Ishikawa (cell line): ENCODE measurements at regions not wholly inside any gene's neighbourhood (a gene's known extent, or its start where the extent isn't known, plus 50 kb on each side); places are given as distances from the start of the nearest gene placed in this dataset.

Experiments used
- CEBPB ChIP-seq: IDR thresholded peaks from 2 replicates; pipeline ENCODE4 v1.6.1; 2012
- CREB1 ChIP-seq: IDR thresholded peaks from 2 replicates; pipeline ENCODE4 v1.6.1; 2012; ENCODE audit warnings: low read depth
- EGR1 ChIP-seq: IDR thresholded peaks from 2 replicates; pipeline ENCODE4 v1.6.1; 2012
- EP300 ChIP-seq: IDR thresholded peaks from 2 replicates; pipeline ENCODE4 v1.6.1; 2012; ENCODE audit warnings: borderline replicate concordance
- FOXM1 ChIP-seq: IDR thresholded peaks from 2 replicates; pipeline ENCODE4 v1.6.1; 2012; ENCODE audit warnings: low read depth, borderline replicate concordance
- NFIC ChIP-seq: IDR thresholded peaks from 2 replicates; pipeline ENCODE4 v1.6.1; 2012
- RAD21 ChIP-seq: IDR thresholded peaks from 2 replicates; pipeline ENCODE4 v1.6.1; 2012; ENCODE audit warnings: low read depth
- TAF1 ChIP-seq: IDR thresholded peaks from 2 replicates; pipeline ENCODE4 v1.6.1; 2012; ENCODE audit warnings: low read depth, mild to moderate bottlenecking
- TCF12 ChIP-seq: IDR thresholded peaks from 2 replicates; pipeline ENCODE4 v1.6.1; 2012; ENCODE audit warnings: low read depth
- TEAD4 ChIP-seq: IDR thresholded peaks from 2 replicates; pipeline ENCODE4 v1.6.1; 2012
- YY1 ChIP-seq: IDR thresholded peaks from 2 replicates; pipeline ENCODE4 v1.6.1; 2012; ENCODE audit warnings: low read depth
- ZBTB7A ChIP-seq: IDR thresholded peaks from 2 replicates; pipeline ENCODE4 v1.6.1; 2012; ENCODE audit warnings: low read depth
- TF ChIP-seq, protein P1 (sequence below): IDR thresholded peaks from 2 replicates; pipeline ENCODE4 v1.6.1; 2012
- TF ChIP-seq, protein P2 (sequence below): IDR thresholded peaks from 2 replicates; pipeline ENCODE4 v1.6.1; 2012; ENCODE audit warnings: low read depth, mild to moderate bottlenecking
- TF ChIP-seq, protein P3 (sequence below): IDR thresholded peaks from 2 replicates; pipeline ENCODE4 v1.6.1; 2012

DNA sequence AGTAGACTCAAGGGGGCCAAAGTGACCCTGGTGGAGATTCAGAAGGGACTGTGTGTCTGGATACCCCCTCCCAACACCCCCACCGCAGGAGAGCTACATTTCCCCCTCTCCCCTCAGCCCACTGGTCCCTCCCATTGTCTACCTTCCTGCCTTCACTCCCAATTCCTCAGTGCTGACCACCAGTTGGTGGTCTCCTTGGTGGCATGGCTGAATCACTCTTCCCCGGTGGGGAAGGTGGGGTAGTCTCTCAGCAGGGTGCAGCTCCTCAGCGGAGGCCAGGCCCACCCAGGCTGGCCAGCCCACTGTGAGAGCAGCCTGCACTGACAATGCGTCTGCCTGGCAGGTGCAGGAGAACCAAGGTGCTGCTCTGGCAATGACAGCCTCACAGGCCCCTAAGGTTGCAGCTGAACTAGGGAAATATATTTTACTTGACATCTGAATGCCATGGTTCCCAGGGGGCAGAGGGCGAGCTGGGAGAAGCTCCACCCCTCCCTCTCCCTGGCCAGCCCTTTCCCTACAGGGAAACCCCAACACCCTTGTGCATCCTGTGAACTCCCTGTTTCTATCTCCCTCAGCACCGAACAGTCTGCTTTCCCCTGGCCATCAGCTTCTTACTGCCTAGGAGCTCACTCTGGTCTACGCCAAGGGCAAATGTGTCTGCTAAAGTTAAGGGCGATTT, 62.6 kb upstream of the PAX8 start:
- no peak for TF ChIP-seq TEAD4
- TF ChIP-seq, protein P1, sequence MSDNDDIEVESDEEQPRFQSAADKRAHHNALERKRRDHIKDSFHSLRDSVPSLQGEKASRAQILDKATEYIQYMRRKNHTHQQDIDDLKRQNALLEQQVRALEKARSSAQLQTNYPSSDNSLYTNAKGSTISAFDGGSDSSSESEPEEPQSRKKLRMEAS, result no peak
- TF ChIP-seq NFIC, result no peak
- TF ChIP-seq FOXM1, result no peak
- TF ChIP-seq, protein P2, sequence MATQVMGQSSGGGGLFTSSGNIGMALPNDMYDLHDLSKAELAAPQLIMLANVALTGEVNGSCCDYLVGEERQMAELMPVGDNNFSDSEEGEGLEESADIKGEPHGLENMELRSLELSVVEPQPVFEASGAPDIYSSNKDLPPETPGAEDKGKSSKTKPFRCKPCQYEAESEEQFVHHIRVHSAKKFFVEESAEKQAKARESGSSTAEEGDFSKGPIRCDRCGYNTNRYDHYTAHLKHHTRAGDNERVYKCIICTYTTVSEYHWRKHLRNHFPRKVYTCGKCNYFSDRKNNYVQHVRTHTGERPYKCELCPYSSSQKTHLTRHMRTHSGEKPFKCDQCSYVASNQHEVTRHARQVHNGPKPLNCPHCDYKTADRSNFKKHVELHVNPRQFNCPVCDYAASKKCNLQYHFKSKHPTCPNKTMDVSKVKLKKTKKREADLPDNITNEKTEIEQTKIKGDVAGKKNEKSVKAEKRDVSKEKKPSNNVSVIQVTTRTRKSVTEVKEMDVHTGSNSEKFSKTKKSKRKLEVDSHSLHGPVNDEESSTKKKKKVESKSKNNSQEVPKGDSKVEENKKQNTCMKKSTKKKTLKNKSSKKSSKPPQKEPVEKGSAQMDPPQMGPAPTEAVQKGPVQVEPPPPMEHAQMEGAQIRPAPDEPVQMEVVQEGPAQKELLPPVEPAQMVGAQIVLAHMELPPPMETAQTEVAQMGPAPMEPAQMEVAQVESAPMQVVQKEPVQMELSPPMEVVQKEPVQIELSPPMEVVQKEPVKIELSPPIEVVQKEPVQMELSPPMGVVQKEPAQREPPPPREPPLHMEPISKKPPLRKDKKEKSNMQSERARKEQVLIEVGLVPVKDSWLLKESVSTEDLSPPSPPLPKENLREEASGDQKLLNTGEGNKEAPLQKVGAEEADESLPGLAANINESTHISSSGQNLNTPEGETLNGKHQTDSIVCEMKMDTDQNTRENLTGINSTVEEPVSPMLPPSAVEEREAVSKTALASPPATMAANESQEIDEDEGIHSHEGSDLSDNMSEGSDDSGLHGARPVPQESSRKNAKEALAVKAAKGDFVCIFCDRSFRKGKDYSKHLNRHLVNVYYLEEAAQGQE, result no peak
- TF ChIP-seq, protein P3, sequence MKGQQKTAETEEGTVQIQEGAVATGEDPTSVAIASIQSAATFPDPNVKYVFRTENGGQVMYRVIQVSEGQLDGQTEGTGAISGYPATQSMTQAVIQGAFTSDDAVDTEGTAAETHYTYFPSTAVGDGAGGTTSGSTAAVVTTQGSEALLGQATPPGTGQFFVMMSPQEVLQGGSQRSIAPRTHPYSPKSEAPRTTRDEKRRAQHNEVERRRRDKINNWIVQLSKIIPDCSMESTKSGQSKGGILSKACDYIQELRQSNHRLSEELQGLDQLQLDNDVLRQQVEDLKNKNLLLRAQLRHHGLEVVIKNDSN, result no peak
- no peak for TF ChIP-seq RAD21
- TF ChIP-seq EGR1, result no peak
- TF ChIP-seq CREB1, result no peak
- no peak for TF ChIP-seq YY1
- no peak for TF ChIP-seq CEBPB
- TF ChIP-seq ZBTB7A, result no peak
- no peak for TF ChIP-seq TCF12

DNA sequence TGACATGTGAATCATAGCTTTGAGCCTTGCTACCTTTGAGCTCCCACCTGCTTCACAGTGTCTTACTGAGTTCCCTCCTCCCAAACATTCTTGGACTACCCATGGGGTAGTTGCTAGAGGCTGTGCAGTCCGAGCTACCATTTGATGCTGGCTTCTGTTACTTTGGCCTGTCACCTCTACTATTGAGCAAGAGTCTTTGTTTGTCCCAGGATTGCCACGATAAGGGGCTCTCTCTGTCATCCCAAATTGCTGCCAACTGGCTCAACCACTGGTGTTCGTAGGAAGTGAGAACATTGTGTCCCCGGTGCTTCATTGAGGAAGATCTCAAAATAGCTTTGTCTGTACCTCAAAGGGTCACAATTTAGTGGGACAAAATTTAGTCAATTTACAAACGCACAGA, 59.1 kb upstream of the PAX8 start:
- TF ChIP-seq, protein P2, result no peak
- no peak for TF ChIP-seq ZBTB7A
- no peak for TF ChIP-seq CEBPB
- TF ChIP-seq EP300, result no peak
- TF ChIP-seq, protein P1, result no peak
- TF ChIP-seq EGR1, result no peak
- TF ChIP-seq CREB1, result no peak
- TF ChIP-seq, protein P3, result no peak
- TF ChIP-seq TAF1, result no peak
- TF ChIP-seq RAD21, result no peak
- no peak for TF ChIP-seq FOXM1
- no peak for TF ChIP-seq TEAD4
- TF ChIP-seq TCF12, result no peak
- no peak for TF ChIP-seq NFIC

DNA sequence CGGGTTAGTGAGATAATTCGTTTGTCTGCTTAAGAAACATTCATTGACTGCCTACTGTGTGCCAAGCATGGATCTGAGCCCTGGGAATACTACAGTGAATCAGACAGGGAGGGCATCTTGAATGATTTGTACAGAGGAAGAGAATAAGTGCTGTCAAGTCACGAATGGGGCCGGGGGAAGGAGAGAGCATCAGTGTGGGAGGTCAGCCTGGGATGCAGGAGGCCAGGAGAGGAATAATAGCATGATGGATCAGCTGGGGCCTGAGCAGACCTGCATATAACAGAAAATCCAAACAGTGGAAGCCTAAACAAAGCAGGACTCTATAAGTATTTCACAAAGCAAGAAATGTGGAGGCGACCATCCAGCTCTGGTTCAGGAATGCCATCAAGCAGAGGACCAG, 55.4 kb upstream of the PAX8 start:
- TF ChIP-seq CREB1 (no peak), RAD21 (no peak), ZBTB7A (no peak), FOXM1 (no peak), NFIC (no peak), TEAD4 (no peak), TAF1 (no peak), CEBPB (no peak), EP300 (no peak), EGR1 (no peak), TCF12 (no peak), YY1 (no peak)
- TF ChIP-seq, protein P3, result no peak
- TF ChIP-seq, protein P1, result no peak
- TF ChIP-seq, protein P2, result no peak
